ENCODE measurements at regions not wholly inside any gene's neighbourhood (a gene's known extent, or its start where the extent isn't known, plus 50 kb on each side); places are given as distances from the start of the nearest gene placed in this dataset.

DNA sequence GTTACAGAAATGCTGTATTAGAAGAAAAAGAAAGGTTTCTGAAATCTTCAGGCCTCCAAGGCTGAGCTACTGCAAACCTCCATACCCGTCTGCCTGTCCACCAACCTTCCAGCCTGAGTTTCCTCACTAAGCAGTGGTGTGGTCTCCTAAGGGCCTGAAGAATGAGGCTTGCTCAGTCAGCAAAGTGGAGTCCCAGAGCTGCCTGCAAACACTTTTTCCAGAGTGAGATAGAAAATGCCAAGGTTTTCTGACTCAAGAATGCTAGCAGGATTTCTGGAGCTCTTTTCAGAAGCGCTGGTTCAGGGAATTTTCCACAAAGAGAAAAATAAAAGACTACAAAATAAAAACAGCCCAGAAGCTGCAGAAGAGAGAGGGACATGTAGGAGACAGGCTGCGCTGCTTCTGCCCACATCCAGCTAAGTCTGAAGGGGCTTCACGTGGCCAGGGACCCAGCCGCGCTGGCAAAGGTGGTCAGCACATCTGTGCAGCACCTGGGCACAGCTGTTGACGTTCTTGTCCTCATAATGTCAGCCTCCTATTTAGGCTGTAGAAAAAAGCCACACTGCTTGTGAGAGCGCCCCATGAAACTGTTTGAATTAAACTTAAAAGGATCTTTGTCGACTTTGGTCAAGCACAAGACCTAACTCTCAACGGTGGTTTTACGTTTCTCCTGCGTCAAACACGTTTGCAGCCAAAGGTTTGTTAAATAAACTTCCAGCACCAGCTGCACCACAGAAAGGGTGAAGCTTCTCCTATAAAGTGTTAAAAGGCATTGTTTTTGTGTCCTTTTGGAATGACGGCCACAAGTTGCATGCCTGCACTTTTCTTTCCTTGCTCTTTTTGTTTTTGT, 209.0 kb downstream of the THBS2 start:
- Histone ChIP-seq H3K27ac (ENCODE audit: low read depth in 1 of 2, low read length in 2 of 2) (no peak overlapping the region), H3K27me3 (ENCODE audit: control insufficient read depth in 4 of 4, insufficient read depth in 4 of 4, low read length in 3 of 4) (no peaks in the 10 kb centered on the region), H3K4me1 (ENCODE audit: control insufficient read depth in 4 of 4, insufficient read depth in 4 of 4, low read length in 3 of 4) (no peaks in the 10 kb centered on the region), H3K9me3 (ENCODE audit: control insufficient read depth in 4 of 4, low read length in 3 of 4) (no peaks in the 10 kb centered on the region), H3K9ac (ENCODE audit: low read depth in 1 of 2, low read length in 2 of 2) (no peak overlapping the region), H3K36me3 (ENCODE audit: control insufficient read depth in 4 of 4, insufficient read depth in 3 of 4, low read depth in 1 of 4, low read length in 3 of 4) (no peaks in the 10 kb centered on the region), H3K4me3 (ENCODE audit: low read depth in 1 of 3, low read length in 3 of 3) (no peak overlapping the region)
- no peak for TF ChIP-seq FOXA2 (IDR thresholded peaks at IDR 0.05)
- TF ChIP-seq EGR1 (IDR thresholded peaks at IDR 0.05; ENCODE audit: low read depth in 2 of 2): no peak
- no peak for TF ChIP-seq HNF4G (IDR thresholded peaks at IDR 0.05)
- no peak for TF ChIP-seq SP1 (IDR thresholded peaks at IDR 0.05)
- TF ChIP-seq RAD21 (IDR thresholded peaks at IDR 0.05): no peak
- no peak for TF ChIP-seq YY1 (IDR thresholded peaks at IDR 0.05)
- TF ChIP-seq, protein P1, sequence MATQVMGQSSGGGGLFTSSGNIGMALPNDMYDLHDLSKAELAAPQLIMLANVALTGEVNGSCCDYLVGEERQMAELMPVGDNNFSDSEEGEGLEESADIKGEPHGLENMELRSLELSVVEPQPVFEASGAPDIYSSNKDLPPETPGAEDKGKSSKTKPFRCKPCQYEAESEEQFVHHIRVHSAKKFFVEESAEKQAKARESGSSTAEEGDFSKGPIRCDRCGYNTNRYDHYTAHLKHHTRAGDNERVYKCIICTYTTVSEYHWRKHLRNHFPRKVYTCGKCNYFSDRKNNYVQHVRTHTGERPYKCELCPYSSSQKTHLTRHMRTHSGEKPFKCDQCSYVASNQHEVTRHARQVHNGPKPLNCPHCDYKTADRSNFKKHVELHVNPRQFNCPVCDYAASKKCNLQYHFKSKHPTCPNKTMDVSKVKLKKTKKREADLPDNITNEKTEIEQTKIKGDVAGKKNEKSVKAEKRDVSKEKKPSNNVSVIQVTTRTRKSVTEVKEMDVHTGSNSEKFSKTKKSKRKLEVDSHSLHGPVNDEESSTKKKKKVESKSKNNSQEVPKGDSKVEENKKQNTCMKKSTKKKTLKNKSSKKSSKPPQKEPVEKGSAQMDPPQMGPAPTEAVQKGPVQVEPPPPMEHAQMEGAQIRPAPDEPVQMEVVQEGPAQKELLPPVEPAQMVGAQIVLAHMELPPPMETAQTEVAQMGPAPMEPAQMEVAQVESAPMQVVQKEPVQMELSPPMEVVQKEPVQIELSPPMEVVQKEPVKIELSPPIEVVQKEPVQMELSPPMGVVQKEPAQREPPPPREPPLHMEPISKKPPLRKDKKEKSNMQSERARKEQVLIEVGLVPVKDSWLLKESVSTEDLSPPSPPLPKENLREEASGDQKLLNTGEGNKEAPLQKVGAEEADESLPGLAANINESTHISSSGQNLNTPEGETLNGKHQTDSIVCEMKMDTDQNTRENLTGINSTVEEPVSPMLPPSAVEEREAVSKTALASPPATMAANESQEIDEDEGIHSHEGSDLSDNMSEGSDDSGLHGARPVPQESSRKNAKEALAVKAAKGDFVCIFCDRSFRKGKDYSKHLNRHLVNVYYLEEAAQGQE (IDR thresholded peaks at IDR 0.05): no peak
- no peak for DNase-seq (ENCODE audit: low spot score)
- WGBS: 71% methylated on average over 14 of the region's 14 CpGs

DNA sequence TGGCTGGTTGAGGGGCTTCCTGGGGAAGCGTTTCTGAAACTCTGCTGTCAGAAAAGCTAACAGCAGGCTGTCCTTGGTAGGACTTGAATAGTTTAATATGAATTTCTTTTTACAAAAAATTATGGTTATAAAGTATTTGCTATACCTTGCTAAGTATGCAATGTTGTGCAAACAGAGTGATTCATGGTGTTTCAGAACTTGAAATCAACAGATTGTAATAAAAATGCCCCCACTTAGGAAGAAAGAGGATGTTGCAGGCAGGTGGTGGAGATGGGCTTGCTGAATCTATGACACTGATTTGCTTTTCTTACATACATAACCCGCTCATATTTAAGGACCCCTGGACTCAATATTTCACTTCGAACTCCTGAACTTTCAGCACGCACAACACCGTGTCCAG, 211.6 kb downstream of the THBS2 start:
- H3K4me3 ChIP-seq (ENCODE audit: low read depth in 1 of 3, low read length in 3 of 3): no peak overlapping the region
- no peak for DNase-seq (ENCODE audit: low spot score)
- H3K9me3 ChIP-seq (ENCODE audit: control insufficient read depth in 4 of 4, low read length in 3 of 4): peaks cover 0 to 5% (median 0%) of the 10 kb centered on the region in 4 donors
- WGBS: 85% methylated on average over 5 of the region's 5 CpGs
- H3K27ac ChIP-seq (ENCODE audit: low read depth in 1 of 2, low read length in 2 of 2): no peak overlapping the region
- H3K36me3 ChIP-seq (ENCODE audit: control insufficient read depth in 4 of 4, insufficient read depth in 3 of 4, low read depth in 1 of 4, low read length in 3 of 4): no peaks in the 10 kb centered on the region
- no peak overlapping the region for H3K9ac ChIP-seq (ENCODE audit: low read depth in 1 of 2, low read length in 2 of 2)
- H3K4me1 ChIP-seq (ENCODE audit: control insufficient read depth in 4 of 4, insufficient read depth in 4 of 4, low read length in 3 of 4): no peaks in the 10 kb centered on the region
- TF ChIP-seq YY1 (IDR thresholded peaks at IDR 0.05): no peak
- TF ChIP-seq SP1 (IDR thresholded peaks at IDR 0.05): no peak
- TF ChIP-seq, protein P2, sequence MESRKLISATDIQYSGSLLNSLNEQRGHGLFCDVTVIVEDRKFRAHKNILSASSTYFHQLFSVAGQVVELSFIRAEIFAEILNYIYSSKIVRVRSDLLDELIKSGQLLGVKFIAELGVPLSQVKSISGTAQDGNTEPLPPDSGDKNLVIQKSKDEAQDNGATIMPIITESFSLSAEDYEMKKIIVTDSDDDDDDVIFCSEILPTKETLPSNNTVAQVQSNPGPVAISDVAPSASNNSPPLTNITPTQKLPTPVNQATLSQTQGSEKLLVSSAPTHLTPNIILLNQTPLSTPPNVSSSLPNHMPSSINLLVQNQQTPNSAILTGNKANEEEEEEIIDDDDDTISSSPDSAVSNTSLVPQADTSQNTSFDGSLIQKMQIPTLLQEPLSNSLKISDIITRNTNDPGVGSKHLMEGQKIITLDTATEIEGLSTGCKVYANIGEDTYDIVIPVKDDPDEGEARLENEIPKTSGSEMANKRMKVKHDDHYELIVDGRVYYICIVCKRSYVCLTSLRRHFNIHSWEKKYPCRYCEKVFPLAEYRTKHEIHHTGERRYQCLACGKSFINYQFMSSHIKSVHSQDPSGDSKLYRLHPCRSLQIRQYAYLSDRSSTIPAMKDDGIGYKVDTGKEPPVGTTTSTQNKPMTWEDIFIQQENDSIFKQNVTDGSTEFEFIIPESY (IDR thresholded peaks at IDR 0.05): no peak
- TF ChIP-seq, protein P1 (IDR thresholded peaks at IDR 0.05): no peak
- no peak for TF ChIP-seq RAD21 (IDR thresholded peaks at IDR 0.05)
- TF ChIP-seq TAF1 (conservative IDR thresholded peaks at IDR 0.05): no peak
- no peaks in the 10 kb centered on the region for H3K27me3 ChIP-seq (ENCODE audit: control insufficient read depth in 4 of 4, insufficient read depth in 4 of 4, low read length in 3 of 4)

Measured in liver (tissue), 7 donors.